OCI-LY1 (cell line): ENCODE measurements at regions not wholly inside any gene's neighbourhood (a gene's known extent, or its start where the extent isn't known, plus 50 kb on each side); places are given as distances from the start of the nearest gene placed in this dataset.

Experiments used
- H2AFZ ChIP-seq: fragments of 200-600 bp; sonication (generic), shearing (Covaris generic); 2 replicates; pipeline ENCODE4 v1.6.0; 2014; ENCODE audit warnings: antibody characterized with exemption, mild to moderate bottlenecking, low read length
- H3F3A ChIP-seq: fragments of 200-600 bp; sonication (generic), shearing (Covaris generic); 2 replicates; pipeline ENCODE4 v1.6.0; 2014; ENCODE audit warnings: mild to moderate bottlenecking, antibody characterized with exemption, low read length, moderate library complexity; ENCODE audit not compliant: insufficient read depth
- H3K27ac ChIP-seq: fragments of 200-600 bp; sonication (generic); 2 replicates; pipeline ENCODE4 v1.5.1; 2014; ENCODE audit warnings: low read length, mixed run types, mild to moderate bottlenecking, low read depth; ENCODE audit not compliant: poor library complexity, severe bottlenecking
- H3K27me3 ChIP-seq: fragments of 200-600 bp; sonication (generic); 2 replicates; pipeline ENCODE4 v1.6.0; 2014; ENCODE audit warnings: antibody characterized with exemption, mild to moderate bottlenecking, low read length, moderate library complexity; ENCODE audit not compliant: insufficient read depth
- H3K36me3 ChIP-seq: fragments of 200-600 bp; sonication (generic); 2 replicates; pipeline ENCODE4 v1.6.1; 2014; ENCODE audit warnings: mild to moderate bottlenecking, antibody characterized with exemption, low read length, moderate library complexity, mixed read lengths; ENCODE audit not compliant: insufficient read depth
- H3K4me1 ChIP-seq: fragments of 200-600 bp; sonication (generic); 2 replicates; pipeline ENCODE4 v1.5.1; 2014; ENCODE audit warnings: mild to moderate bottlenecking, low read length, moderate library complexity; ENCODE audit not compliant: insufficient read depth, severe bottlenecking
- H3K4me2 ChIP-seq: fragments of 200-600 bp; sonication (generic), shearing (Covaris generic); 2 replicates; pipeline ENCODE4 v1.6.1; 2014; ENCODE audit warnings: low read length
- H3K4me3 ChIP-seq: fragments of 200-600 bp; sonication (generic); 2 replicates; pipeline ENCODE4 v1.5.1; 2014; ENCODE audit warnings: low read length, low read depth, mild to moderate bottlenecking, mixed read lengths; ENCODE audit not compliant: poor library complexity, severe bottlenecking
- H3K79me2 ChIP-seq: fragments of 200-600 bp; shearing (Covaris generic); 2 replicates; pipeline ENCODE4 v1.6.1; 2016; ENCODE audit warnings: mixed run types, low read length, mixed read lengths; ENCODE audit not compliant: insufficient read depth
- H3K9ac ChIP-seq: fragments of 200-600 bp; sonication (generic), shearing (Covaris generic); 2 replicates; pipeline ENCODE4 v1.6.1; 2014; ENCODE audit warnings: mild to moderate bottlenecking, low read length, mixed read lengths
- H3K9me2 ChIP-seq: fragments of 200-600 bp; sonication (generic), shearing (Covaris generic); 2 replicates; pipeline ENCODE4 v1.6.1; 2014; ENCODE audit warnings: low read depth, mild to moderate bottlenecking, low read length, mixed read lengths
- H3K9me3 ChIP-seq: fragments of 200-600 bp; shearing (Covaris generic); 2 replicates; pipeline ENCODE4 v1.6.1; 2014; ENCODE audit warnings: low read length, mixed read lengths
- H4K20me1 ChIP-seq: fragments of 200-600 bp; sonication (generic), shearing (Covaris generic); 2 replicates; pipeline ENCODE4 v1.6.0; 2016; ENCODE audit warnings: mild to moderate bottlenecking, low read length; ENCODE audit not compliant: insufficient read depth
- CTCF ChIP-seq: fragments of 200-600 bp; sonication (generic), shearing (Covaris generic); IDR thresholded peaks from 2 replicates; pipeline ENCODE4 v1.5.1; 2017; ENCODE audit warnings: mild to moderate bottlenecking, antibody characterized with exemption, low read length, moderate library complexity, mixed read lengths
- EZH2 ChIP-seq: fragments of 200-600 bp; sonication (generic), shearing (Covaris generic); IDR thresholded peaks from 2 replicates; pipeline ENCODE4 v1.8.0; 2017; ENCODE audit warnings: borderline replicate concordance, mixed run types, mild to moderate bottlenecking, antibody characterized with exemption, low read length, moderate library complexity, mixed read lengths

- Histone ChIP-seq H3F3A (no peaks in the 10 kb centered on the region), H3K36me3 (no peaks in the 10 kb centered on the region), H2AFZ (no peak overlapping the region), H3K4me1 (no peaks in the 10 kb centered on the region), H3K9me3 (no peaks in the 10 kb centered on the region), H3K9me2 (no peaks in the 10 kb centered on the region; the same call in 1 of the 2 replicates), H3K79me2 (no peaks in the 10 kb centered on the region), H3K4me3 (no peak overlapping the region), H4K20me1 (no peaks in the 10 kb centered on the region), H3K27ac (no peak overlapping the region), H3K4me2 (no peak overlapping the region), H3K9ac (no peak overlapping the region), H3K27me3 (no peaks in the 10 kb centered on the region)
- TF ChIP-seq EZH2 = no peak
- TF ChIP-seq CTCF = no peak
These were observed 151.4 kb downstream of the TMEM168 start for GRCh38 chr7:112638675-112639400.

DNA sequence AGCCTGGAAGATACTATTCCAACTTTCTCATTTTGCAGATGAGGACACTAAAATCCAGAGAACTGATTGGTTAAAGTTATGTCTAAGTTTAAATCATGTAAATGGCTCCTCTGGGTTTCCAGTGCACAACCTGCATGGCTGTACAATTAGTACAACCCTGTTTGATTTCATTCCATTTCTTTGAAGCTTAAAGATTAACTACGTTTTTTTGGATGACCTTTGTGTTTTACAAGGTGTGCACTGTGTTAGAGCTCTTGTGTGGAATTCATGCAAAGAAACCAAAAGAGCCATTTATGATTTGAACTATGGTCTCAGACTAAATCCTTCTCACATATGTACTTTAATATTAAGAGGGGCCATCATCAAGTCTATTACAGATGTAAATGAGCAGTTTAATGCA, 149.5 kb downstream of the TMEM168 start:
- Histone ChIP-seq H3K27ac (no peak overlapping the region), H3K4me2 (no peak overlapping the region), H3K9me2 (no peaks in the 10 kb centered on the region), H2AFZ (no peak overlapping the region), H3F3A (no peaks in the 10 kb centered on the region), H3K79me2 (no peaks in the 10 kb centered on the region), H3K4me3 (no peak overlapping the region), H3K9ac (no peak overlapping the region), H4K20me1 (no peaks in the 10 kb centered on the region), H3K4me1 (no peaks in the 10 kb centered on the region), H3K27me3 (no peaks in the 10 kb centered on the region), H3K9me3 (no peaks in the 10 kb centered on the region), H3K36me3 (no peaks in the 10 kb centered on the region)
- TF ChIP-seq EZH2 (no peak), CTCF (no peak)

DNA sequence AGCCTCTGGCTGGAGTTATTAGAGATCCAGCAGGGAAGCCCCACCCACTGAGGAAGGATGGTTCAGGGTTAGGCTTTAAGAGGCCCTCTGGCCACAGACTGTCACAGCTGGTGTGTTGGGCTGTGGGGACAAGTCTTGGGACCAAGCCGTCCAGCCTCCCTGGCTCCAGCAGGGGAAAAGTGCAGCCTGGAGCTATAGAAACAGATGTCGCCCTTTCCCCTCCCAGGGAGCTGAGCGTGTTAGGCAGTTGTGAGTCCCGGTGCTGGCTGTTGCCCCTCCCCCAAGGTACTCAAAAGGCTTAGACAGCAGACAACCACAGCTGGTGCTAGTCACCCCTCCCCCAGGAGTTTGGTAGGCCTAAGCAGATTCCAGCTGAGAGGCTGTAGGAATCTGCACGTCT, 143.4 kb downstream of the TMEM168 start:
- no peaks in the 10 kb centered on the region for H3K27me3 ChIP-seq
- no peaks in the 10 kb centered on the region for H3K4me1 ChIP-seq
- H4K20me1 ChIP-seq = no peaks in the 10 kb centered on the region
- no peak overlapping the region for H2AFZ ChIP-seq
- no peaks in the 10 kb centered on the region for H3K79me2 ChIP-seq
- H3K9me2 ChIP-seq = no peaks in the 10 kb centered on the region
- H3K4me2 ChIP-seq = no peak overlapping the region
- H3F3A ChIP-seq = no peaks in the 10 kb centered on the region
- H3K27ac ChIP-seq = no peak overlapping the region
- H3K9me3 ChIP-seq = no peaks in the 10 kb centered on the region
- no peaks in the 10 kb centered on the region for H3K36me3 ChIP-seq
- no peak overlapping the region for H3K9ac ChIP-seq
- TF ChIP-seq EZH2 (no peak), CTCF (no peak)
- no peak overlapping the region for H3K4me3 ChIP-seq
